GM18520 (cell line): ENCODE measurements at regions not wholly inside any gene's neighbourhood (a gene's known extent, or its start where the extent isn't known, plus 50 kb on each side); places are given as distances from the start of the nearest gene placed in this dataset.
"Not testable (repeated sequence)": the region's sequence is repeated elsewhere in the genome, so short reads cannot be mapped to it uniquely, and the experiment has no call there.

Experiments used
- ATAC-seq: cut with Tn5 transposase; IDR thresholded peaks from one replicate; pipeline ENCODE4 v1.9.1; 2021; ENCODE audit not compliant: unreplicated experiment

DNA sequence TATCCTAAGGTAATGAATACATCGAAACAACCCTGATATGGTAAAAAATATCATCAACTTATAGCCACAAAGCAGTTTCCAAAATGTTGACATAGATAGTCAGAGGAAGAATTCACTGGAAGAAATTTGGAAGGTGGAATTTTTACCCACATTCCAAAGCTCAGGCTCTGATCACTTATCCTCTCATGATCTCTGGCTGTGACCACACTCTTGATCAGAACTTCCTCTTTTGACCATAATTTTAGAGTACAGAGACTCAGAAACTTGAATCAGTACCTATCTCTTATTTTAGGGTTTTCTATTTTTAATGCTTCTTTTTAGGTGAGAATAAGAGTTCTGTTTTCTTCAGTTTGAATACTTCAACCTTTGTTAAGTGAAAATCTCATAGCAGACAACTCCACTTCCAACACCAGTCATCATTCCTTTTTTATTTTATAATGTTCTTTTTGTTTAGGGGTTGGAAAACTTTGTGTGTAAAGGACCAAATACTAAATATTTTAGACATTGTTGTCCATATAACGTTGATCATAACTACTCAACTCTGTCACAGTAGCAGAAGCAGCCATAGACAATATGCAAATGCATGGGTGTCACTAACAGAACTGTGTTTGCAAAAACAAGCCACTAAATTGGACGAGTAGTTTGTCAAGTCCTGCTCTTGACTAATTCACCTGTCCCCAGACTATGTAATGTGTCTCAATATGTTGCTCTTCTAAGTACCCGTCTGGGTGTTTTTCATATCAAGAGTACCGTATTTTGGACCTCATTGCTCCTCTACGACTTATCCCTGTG is 891.6 kb upstream of the CRIM1 start:
- ATAC-seq = no peak

GRCh38 chr2:35462226-35462998 is 893.2 kb upstream of the CRIM1 start:
- ATAC-seq = no peak

DNA sequence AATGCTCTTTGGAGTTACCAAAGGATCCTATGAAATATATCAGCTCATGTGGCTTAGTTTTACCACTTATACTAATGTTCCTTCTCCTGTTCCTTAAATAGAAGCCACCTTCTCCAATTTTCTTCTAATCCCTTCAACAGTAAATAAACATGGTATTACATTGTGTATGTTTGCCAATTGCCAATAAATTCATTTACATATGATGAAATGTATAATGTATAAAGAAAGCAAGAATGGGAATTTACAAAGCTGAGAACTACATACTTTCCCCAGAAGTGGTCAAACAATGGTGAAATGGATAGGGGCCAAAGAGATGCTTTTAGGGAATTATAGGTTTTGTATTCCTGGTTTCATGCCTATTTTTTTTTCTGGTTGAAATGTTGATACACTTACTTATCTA is 894.2 kb upstream of the CRIM1 start:
- no peak for ATAC-seq

DNA sequence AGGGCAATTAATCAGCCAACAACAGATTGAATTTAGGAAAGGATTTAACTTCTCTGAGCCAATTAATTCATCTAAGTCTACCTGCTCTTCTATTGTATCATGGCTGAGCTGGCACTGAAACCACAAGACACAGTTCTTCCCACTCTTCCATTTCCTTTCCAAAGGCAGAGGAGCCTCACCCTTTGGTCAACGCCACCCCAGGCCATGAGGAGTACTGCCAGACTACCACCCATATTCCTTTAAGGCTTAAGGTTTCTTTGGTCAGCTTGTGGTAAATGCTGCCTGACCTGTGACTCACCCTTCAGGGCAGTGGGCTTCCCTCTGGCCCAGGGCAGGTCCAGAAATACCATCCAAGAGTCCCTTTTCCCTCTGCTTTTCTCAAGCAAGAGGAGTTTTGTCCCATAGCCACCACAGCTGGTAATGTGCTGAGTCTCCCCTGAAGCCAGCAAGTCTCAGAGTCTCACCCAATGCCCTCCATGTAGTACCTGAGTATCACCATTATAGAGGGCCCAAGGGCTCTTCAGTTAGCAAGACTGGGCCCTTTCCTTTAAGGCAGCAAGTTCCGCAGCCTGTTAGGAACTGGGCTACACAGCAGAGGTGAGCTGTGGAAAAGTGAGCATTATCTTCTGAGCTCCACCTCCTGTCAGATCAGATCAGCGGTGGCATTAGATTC is 900.5 kb upstream of the CRIM1 start:
- ATAC-seq = no peak

- no peak for ATAC-seq
Measured at GRCh38 chr2:35447821-35448220, 907.8 kb upstream of the CRIM1 start.

DNA sequence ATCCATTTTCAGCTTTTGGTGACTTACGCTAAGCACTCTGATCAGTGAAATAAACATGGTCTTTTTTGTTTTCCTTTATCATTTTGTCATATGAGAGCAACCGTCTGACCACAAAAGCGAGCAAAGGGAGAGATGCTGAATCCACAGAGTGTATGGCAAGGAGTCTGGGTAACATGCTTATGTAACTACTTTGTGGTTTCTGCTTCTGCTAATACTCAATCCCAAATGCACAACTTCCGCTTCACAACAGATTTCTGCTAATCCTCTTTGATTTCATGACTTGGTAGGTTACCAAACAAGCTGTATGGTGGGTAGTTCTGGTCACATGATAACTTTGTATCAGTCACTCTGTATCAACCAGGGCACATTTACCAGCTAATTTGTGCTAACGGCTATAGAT is 908.4 kb upstream of the CRIM1 start:
- no peak for ATAC-seq

GRCh38 chr2:35443087-35443486 is 912.5 kb upstream of the CRIM1 start:
- no peak for ATAC-seq

DNA sequence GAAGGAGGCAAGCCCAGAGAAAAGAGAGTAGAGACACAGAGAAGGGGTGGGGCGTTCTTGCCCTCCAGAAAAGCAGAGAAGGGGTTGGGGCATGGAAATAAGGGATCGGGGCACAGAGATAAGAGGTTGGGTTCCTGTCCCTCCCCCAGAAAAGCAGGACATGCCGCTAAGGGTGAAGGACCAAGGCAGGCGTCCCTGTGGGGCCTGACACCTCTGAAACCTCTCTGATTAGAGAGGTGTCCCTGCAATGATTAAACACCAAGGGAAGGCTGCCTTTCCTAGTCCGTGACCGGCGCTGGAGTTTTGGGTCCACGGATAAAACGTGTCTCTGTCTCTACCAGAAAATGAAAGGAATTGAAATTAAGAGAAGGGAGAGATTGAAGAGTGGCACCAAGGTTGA is 914.0 kb upstream of the CRIM1 start:
- ATAC-seq = not testable (repeated sequence)

- ATAC-seq = not testable (repeated sequence)
Measured at GRCh38 chr2:35440308-35440707, 915.3 kb upstream of the CRIM1 start.

GRCh38 chr2:35436893-35437292 is 918.7 kb upstream of the CRIM1 start:
- ATAC-seq = not testable (repeated sequence)

- no peak for ATAC-seq
Measured at GRCh38 chr2:35428548-35428947, 927.0 kb upstream of the CRIM1 start.

DNA sequence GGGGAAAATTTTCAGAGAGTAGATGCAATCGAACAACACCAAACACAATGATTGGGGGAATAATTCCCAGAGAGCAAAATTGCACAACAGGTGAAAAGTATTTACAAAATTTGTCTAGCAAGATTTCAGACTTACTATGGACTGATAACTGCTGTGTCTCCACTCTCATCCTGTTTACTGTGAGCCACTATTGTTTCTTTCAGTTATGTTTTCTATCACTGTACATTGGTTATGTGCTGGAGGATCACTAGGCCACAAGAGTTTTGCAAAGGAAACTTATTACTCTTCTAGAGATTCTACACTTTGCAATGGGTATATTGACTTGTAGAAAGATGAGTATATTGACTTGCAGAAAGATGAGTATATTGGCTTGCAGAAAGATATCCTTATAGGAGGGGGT is 934.1 kb upstream of the CRIM1 start:
- ATAC-seq = no peak

DNA sequence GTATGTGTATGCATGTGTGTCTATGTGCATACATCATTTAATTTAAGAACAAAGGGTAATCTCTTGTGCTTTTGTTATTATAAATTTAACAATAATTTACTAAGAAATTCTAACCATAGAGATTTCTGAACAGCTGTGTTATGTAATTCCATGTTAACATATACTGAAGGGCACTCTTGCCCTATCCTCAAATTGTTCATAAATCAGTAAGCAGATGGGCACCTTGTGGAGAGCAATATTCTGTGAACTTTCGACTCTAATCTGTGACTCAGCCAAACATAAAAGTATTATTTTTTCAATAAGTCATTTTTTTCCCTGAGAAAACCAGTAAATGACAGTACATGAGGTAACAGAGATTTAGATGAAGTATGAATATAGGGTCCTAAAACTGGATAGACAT is 938.3 kb upstream of the CRIM1 start:
- ATAC-seq = no peak

- ATAC-seq = no peak
Measured at GRCh38 chr2:35416391-35417140, 939.0 kb upstream of the CRIM1 start.

- ATAC-seq = no peak
Measured at GRCh38 chr2:35415942-35416341, 939.6 kb upstream of the CRIM1 start.

- ATAC-seq = no peak
Measured at GRCh38 chr2:35415282-35415681, 940.3 kb upstream of the CRIM1 start.

- ATAC-seq = peak; percentile 62
Measured at GRCh38 chr2:35410431-35411061, 945.0 kb upstream of the CRIM1 start.

DNA sequence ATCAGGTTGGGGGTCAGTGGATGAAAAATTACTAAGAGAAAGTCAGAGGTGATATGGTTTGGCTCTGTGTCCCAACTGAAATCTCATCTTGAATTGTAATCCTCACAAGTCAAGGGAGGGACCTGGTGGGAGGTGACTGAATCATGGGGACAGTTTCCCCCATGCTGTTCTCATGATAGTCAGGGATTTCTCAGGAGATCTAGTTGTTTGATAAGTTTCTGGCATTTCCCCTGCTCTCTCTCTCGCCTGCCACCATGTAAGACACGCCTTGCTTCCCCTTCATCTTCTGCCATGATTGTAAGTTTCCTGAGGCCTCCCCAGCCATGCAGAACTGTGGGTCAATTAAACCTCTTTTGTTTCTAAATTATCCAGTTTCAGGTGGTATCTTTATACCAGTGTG is 945.8 kb upstream of the CRIM1 start:
- ATAC-seq = no peak

- ATAC-seq = no peak
Measured at GRCh38 chr2:35408320-35408719, 947.3 kb upstream of the CRIM1 start.

- no peak for ATAC-seq
Measured at GRCh38 chr2:35391736-35392442, 963.7 kb upstream of the CRIM1 start.
